ENCODE measurements at regions not wholly inside any gene's neighbourhood (a gene's known extent, or its start where the extent isn't known, plus 50 kb on each side); places are given as distances from the start of the nearest gene placed in this dataset.

- TF ChIP-seq YY1 (IDR thresholded peaks at IDR 0.05; ENCODE audit: extremely low read depth, insufficient replicate concordance, low read depth, low read length) (no peak), EGR1 (IDR thresholded peaks at IDR 0.05; ENCODE audit: low read depth) (no peak), CBX3 (IDR thresholded peaks at IDR 0.05; ENCODE audit: low read depth) (no peak), ELF1 (IDR thresholded peaks at IDR 0.05; ENCODE audit: borderline replicate concordance, low read depth) (no peak), POLR2AphosphoS5 (IDR thresholded peaks at IDR 0.05; ENCODE audit: low read depth, low read length) (no peak), ZNF274 (IDR thresholded peaks at IDR 0.05; ENCODE audit: low read depth, low read length) (no peak), POLR2A (IDR thresholded peaks at IDR 0.05; ENCODE audit: borderline replicate concordance, extremely low read depth, insufficient read depth, insufficient read length) (no peak), FOSL1 (IDR thresholded peaks at IDR 0.05; ENCODE audit: low read depth) (no peak), ZFX (IDR thresholded peaks at IDR 0.05) (no peak)
- TF ChIP-seq, protein P1, sequence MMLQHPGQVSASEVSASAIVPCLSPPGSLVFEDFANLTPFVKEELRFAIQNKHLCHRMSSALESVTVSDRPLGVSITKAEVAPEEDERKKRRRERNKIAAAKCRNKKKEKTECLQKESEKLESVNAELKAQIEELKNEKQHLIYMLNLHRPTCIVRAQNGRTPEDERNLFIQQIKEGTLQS (IDR thresholded peaks at IDR 0.05), result no peak
- TF ChIP-seq, protein P2, sequence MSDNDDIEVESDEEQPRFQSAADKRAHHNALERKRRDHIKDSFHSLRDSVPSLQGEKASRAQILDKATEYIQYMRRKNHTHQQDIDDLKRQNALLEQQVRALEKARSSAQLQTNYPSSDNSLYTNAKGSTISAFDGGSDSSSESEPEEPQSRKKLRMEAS (IDR thresholded peaks at IDR 0.05), result no peak
Observed at GRCh38 chr4:31141095-31141831, 421.1 kb downstream of the PCDH7 start (continued).

GRCh38 chr4:31141832-31142142 is 421.6 kb downstream of the PCDH7 start:
- RAD21 ChIA-PET (ENCODE audit: low non-redundant PET in 1 of 2, low total read pairs in 2 of 2, uncharacterized antibody in 2 of 2, unreplicated experiment in 2 of 2), result no interaction called here

More at GRCh38 chr4:31141832-31142142, 421.6 kb downstream of the PCDH7 start:
- H3K4me3 ChIP-seq (replicated peaks in 1 of 2; ENCODE audit: low read depth in 1 of 2, low read length in 2 of 2), result no peak overlapping the region
- POLR2A ChIA-PET, result no interaction called here
- H3K4me2 ChIP-seq (ENCODE audit: low read length), result no peak overlapping the region
- H3K9ac ChIP-seq (ENCODE audit: low read length), result no peak overlapping the region
- H3K27me3 ChIP-seq (ENCODE audit: insufficient read depth, low read length), result no peaks in the 10 kb centered on the region
- no peaks in the 10 kb centered on the region for H4K20me1 ChIP-seq (ENCODE audit: insufficient read depth)
- no peaks in the 10 kb centered on the region for H3K9me3 ChIP-seq (ENCODE audit: control insufficient read depth in 1 of 2, insufficient read depth in 1 of 2, low read depth in 1 of 2, low read length in 2 of 2)
- DNase-seq (ENCODE audit: low read depth, low spot score) (no peak), ATAC-seq (no peak)
- no peak overlapping the region for H2AFZ ChIP-seq (ENCODE audit: low read depth, low read length, poor library complexity, severe bottlenecking)
- no peaks in the 10 kb centered on the region; the same call in 1 of the 2 replicates for H3K9me2 ChIP-seq (ENCODE audit: insufficient read depth)
- TF ChIP-seq SRF (IDR thresholded peaks at IDR 0.05; ENCODE audit: low read depth), result no peak
- no peak for TF ChIP-seq FOSL1 (IDR thresholded peaks at IDR 0.05; ENCODE audit: low read depth)
- no peak for TF ChIP-seq EZH2phosphoT487 (IDR thresholded peaks at IDR 0.05; ENCODE audit: borderline replicate concordance)
- no peak for TF ChIP-seq RAD21 (IDR thresholded peaks at IDR 0.05; ENCODE audit: low read depth)
- TF ChIP-seq, protein P2 (IDR thresholded peaks at IDR 0.05), result no peak
- TF ChIP-seq SP1 (IDR thresholded peaks at IDR 0.05; ENCODE audit: low read depth), result no peak
- no peak for TF ChIP-seq ZFX (IDR thresholded peaks at IDR 0.05)
- no peak for TF ChIP-seq CTCF (IDR thresholded peaks at IDR 0.05 in 2 of 3, conservative IDR thresholded peaks at IDR 0.05 in 1 of 3; ENCODE audit: borderline replicate concordance in 1 of 3, insufficient read depth in 1 of 3, low read depth in 2 of 3, low read length in 2 of 3)
- TF ChIP-seq CEBPB (IDR thresholded peaks at IDR 0.05; ENCODE audit: low read depth), result no peak
- TF ChIP-seq ZNF274 (IDR thresholded peaks at IDR 0.05; ENCODE audit: low read depth, low read length), result no peak
- intact Hi-C loops (cut with micrococcal nuclease), result no loop called here
- CTCF ChIA-PET, result no interaction called here
- peaks cover 12% of the 10 kb centered on the region; the same call in 1 of the 2 replicates for H3K79me2 ChIP-seq (ENCODE audit: insufficient read depth, low read length)
- BruUV-seq (replicated peaks), result no TSS peak
- H3K4me1 ChIP-seq (ENCODE audit: control insufficient read depth in 1 of 2, insufficient read depth in 2 of 2, low read length in 2 of 2), result 0 out of 4 replicates have a peak, but pooled peaks cover 0 to 6% of the 10 kb centered on the region in 2 experiments
- no peak overlapping the region for H3K27ac ChIP-seq (ENCODE audit: low read depth, low read length)
- peaks cover 15 to 26% of the 10 kb centered on the region in 2 experiments for H3K36me3 ChIP-seq (ENCODE audit: control insufficient read depth in 1 of 2, insufficient read depth in 2 of 2, low read length in 2 of 2)

All from HCT116 (cell line).